HG02870 (cell line): ENCODE measurements at regions not wholly inside any gene's neighbourhood (a gene's known extent, or its start where the extent isn't known, plus 50 kb on each side); places are given as distances from the start of the nearest gene placed in this dataset.
"Not testable (repeated sequence)": the region's sequence is repeated elsewhere in the genome, so short reads cannot be mapped to it uniquely, and the experiment has no call there.

ENCODE experiments used
- ATAC-seq: cut with Tn5 transposase; IDR thresholded peaks from one replicate; pipeline ENCODE4 v1.9.1; 2021; ENCODE audit warnings: mild to moderate bottlenecking, moderate library complexity; ENCODE audit not compliant: unreplicated experiment

DNA sequence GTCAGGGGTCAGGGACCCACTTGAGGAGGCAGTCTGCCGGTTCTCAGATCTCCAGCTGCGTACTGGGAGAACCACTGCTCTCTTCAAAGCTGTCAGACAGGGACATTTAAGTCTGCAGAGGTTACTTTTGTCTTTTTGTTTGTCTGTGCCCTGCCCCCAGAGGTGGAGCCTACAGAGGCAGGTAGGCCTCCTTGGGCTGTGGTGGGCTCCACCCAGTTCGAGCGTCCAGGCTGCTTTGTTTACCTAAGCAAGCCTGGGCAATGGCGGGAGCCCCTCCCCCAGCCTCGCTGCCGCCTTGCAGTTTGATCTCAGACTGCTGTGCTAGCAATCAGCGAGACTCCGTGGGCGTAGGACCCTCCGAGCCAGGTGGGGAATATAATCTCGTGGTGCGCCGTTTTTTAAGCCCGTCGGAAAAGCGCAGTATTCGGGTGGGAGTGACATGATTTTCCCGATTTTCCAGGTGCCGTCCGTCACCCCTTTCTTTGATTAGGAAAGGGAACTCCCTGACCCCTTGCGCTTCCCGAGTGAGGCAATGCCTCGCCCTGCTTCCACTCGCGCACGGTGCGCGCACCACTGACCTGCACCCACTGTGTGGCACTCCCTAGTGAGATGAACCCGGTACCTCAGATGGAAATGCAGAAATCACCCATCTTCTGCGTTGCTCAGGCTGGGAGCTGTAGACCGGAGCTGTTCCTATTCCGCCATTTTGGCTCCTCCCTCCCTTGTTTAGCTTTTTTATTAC lies 268.6 kb upstream of the SATB1 start:
- ATAC-seq = not testable (repeated sequence)

DNA sequence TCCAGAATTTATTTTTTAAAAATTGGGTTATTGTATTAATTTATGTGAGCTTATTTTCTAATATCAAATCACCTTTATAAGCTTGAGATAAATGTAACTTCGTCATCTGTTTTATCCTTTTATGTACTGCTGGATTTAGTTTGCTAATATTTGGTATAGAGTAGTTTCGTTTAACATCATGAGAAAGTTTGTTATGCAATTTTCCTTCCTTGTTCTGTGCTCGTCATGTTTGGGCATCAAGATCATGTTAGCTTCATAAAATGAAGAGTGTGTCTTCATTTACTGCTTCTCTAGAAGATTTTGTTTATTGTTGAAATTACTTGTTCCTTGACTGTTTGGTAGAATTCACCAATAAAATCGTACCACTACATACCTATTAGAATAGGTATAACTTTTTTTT lies 262.1 kb upstream of the SATB1 start:
- ATAC-seq = no peak

DNA sequence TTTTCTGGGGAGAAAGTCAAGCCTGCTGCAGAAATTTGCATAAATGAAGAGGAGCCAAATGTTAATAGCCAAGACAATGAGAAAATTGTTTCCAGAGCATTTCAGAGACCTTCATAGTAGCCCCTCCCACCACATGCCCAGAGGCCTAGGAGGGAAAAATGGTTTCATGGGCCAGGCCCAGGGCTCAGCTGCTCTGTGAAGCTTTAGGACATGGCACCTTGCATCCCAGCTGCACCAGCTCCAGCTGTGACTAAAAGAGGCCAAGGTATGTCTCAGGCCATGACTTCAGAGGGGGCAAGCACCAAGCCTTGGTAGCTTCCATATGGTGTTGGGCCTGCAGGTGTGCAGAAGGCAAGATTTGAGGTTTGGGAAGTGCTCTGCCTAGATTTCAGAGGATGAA lies 258.8 kb upstream of the SATB1 start:
- ATAC-seq = no peak

DNA sequence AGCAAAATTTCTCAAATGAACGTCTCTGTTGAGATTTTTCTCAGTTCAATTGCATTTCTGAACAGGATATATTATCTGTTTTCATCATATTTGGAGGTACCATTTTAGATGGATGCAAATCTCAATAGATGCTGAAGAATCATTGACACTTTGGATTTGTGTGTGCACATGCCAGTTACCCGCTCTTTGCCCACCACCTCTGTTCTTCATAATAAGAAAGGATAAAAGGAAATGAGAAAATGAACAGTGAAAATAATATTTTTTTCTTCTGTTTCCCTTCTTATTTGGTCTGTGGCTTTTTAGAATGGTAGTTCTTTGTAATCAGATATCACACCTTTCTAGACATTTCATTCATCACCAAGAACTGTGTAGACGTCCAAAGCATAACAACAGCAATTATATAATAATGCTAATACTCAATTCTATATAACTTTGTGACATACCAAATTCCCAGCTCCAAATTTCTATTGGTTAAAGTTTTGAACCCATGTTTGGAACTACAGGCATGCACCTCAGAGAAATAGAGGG lies 256.7 kb upstream of the SATB1 start:
- no peak for ATAC-seq

DNA sequence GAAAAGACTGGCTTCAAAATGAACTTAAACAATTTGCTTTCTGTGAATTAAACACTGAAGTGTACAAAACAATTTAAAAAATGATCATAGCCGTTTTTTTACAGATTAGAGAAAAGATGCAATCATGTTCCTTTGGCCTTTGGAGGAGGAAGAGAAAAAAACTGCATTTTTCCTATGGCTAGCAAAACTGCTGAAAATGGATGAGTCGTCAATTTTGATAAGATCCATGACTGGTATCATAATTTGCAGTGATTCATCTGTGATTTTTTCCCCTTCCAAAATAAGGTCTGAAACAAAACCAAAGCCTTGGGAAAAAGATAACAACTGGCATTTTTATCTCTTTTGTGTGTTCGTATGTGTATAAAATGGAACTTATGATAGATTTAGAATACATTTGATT lies 255.6 kb upstream of the SATB1 start:
- no peak for ATAC-seq

DNA sequence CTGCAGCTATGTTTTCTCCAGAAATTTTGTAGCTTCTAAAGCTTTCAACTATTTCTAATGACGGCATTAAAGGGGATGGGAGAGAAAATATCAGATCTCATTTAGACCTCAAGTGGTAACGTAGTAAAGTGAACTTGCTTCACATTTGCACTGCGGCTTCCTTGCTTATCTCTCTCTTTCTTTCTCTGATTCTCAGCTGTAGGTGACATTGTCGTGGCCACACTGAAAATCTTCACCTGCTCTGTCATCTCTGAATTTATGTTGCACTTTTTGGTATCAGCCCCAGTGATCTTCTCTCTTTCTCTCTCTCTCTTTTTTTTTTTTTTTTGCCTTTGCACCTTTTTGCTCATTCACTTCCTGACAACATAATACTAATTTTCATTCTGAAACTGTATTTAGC lies 254.1 kb upstream of the SATB1 start:
- ATAC-seq = no peak

DNA sequence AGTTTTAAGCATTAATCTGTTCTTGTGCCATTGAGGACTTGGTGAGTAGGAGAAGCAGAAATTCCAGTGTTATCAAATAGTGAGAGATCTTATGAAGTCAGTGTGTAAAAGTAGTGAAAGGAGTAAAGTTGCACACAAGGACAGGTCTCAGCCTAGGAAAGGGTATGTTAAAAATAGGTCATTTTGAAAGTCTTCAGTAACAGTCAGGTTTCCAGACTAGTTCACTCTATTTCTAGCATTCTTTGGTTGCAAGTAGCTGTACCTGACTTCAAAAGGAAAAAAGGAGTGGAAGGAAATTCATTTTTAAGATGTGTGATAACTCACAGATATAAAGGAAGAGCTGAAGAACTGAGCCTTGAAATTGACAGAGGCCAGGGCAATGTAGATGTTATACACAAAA lies 250.1 kb upstream of the SATB1 start:
- ATAC-seq = no peak

DNA sequence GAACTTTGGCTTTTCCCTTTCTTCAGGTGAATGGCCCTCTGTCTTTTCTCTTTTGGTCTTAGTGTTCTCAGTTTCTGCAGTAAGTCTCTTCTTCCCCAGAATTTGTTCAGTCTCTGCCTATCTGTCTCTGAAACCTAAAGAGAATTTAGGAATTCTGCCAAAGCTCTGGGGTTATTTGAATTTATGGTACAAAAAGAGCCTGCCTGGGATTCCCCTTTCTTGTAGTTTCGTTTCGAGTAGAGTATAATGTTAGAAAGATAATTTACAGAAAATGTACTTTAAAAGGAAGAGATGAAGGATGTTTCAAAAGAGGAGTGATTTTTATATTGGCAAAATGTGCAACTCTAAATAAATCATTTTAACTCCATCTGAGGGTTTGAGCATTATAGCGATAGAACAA lies 247.4 kb upstream of the SATB1 start:
- ATAC-seq = no peak

DNA sequence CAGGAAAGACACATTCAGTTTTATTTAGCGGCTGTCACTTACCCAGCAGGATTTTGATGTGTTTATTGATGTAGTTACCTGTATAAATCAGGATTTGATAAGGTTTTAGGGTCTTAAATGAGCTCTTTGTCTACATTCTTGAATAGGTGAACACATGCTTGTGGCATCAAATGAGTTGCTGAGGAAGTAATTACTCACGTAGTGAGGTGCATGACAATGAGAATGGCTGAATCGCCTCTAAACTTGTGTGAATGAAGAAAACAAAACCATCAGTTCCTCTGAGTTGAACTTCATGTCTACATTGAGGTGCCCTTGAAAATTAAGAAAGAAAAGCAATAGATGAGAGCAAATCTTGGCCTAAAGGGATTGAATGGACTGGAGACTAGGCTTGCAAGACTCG lies 245.6 kb upstream of the SATB1 start:
- ATAC-seq = no peak

DNA sequence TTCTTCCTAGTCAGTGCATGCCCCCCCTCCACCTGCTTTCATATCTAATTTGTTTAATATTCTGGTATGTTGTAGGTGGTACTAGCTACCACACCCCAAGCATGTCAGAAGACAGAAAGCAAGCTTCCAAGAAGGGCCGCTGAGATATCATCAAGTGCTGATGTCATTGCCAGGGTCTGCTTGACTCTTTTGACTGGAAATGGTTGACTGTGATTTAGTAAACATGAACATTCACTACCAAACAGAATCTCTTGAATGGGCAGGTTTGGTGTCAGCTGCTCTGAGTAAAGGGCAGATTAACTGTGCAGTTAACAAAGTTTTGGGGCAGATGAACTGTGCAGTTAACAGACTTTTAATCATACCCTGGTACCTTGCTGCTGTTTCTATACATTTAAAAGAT lies 244.2 kb upstream of the SATB1 start:
- no peak for ATAC-seq

DNA sequence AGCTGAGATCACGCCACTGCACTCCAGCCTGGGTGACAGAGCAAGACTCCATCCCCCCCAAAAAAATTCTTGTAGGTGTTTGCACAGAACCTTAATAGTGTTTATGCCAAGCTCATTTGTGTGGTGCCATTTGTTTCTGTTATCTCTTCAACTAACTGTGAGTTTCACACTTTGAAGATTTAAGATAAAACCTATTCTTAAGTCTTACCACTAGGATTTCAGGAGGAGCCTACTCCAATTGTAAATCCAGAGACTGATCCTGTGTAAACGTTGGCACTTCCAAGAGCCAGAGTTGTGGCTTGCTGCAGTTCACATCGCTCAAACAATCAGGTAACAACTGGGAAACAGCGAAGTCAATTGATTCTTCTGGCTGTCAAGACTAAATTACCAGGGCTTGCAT lies 242.4 kb upstream of the SATB1 start:
- ATAC-seq = no peak

DNA sequence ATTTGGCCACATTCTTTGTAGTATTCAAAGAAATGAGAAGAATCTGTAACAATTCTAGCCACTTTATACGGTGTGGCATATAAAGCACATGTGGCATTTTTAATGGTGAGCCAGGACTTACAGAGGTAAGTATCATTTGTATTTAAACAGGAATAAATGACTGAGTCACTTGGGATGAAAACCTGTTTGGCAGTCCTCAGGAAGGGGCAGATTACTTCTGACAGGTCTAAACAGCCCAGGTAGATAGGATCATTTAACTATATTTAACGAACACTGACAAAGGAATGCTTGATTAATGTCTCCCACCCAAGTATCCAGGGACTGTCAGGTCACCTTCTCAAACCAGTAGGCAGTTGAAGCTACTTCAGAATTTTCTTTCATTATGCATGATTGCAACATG lies 241.5 kb upstream of the SATB1 start:
- no peak for ATAC-seq

DNA sequence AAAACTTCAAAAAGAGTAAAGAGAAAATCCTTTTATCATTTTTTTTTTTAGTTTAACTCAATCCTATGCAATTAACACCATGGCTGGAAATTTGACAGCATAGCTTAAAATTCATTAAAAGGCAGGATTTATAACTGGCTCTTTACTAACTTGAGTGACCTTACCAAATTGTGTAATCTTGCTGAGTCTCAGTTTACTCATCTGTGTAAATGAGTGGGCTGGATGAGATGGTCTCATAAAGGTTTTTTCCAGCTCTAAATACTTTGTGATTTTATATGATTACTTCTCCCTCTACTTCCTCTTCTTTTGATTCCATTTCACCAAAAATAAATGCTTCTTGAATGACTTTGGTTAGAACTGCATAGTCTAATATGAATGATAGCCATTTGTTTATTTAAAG lies 234.9 kb upstream of the SATB1 start:
- no peak for ATAC-seq

DNA sequence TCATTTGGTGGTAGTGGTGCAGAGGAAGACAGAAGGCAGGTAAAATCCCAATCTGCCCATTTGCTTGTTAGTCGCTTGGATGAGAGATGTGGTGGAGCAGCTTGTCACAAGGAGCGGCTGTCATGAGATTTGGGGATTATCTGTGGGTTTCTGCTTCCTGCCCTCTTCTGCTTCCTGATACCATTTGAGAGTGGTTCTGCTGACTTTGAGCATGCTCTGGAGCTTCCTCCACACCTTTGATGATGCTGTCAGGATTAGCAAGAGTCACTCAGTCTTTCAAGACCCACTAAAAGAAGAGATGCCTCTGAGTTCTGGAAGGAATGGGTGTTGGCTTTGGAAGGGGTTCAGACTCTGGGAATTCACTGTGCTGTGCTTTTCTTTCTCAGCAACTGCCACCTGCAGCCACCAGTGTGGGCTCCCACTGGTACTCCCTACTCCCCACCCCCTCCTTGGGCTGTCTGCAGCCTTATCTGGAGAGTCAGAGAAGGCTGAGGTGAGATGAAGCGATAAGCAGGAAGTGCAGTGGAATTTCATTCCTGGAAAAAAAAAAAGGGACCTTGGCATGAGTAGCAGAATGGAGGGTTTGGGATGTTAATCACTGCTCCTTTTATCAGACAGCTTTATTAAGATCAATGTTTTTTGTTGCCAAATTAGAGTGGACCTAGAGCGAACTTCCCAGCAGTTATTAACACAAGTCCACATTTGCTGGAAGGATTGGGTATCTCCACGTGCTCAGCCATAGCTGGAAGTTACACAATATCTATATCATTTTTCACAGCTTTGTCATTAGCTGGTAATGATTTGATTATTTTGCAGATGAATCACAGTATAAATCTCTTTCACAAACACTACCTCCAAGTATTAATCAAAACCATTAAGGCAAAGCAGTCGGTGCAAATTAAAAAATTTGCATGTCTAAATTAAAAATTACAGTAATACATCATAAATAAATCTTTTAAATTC lies 233.0 kb upstream of the SATB1 start:
- no peak for ATAC-seq

DNA sequence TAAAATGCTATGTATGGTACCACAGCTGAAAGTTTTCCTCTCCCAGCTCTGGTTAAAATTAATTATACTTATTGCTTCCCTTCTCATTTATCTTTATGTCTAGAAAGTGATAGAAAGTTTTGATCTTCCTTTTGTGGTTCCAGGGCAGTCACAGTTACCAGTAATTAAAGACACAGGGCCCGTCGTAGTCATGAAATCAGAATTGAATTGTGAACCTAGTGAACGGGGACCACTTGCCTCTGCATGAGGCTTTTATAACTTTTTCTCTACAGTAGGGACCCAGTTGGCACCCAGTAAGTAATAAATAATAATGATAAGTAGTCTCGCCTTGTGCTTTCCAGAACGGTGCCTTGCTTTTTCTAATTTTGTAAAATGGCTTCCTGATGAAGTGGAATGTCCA lies 231.7 kb upstream of the SATB1 start:
- ATAC-seq = no peak

DNA sequence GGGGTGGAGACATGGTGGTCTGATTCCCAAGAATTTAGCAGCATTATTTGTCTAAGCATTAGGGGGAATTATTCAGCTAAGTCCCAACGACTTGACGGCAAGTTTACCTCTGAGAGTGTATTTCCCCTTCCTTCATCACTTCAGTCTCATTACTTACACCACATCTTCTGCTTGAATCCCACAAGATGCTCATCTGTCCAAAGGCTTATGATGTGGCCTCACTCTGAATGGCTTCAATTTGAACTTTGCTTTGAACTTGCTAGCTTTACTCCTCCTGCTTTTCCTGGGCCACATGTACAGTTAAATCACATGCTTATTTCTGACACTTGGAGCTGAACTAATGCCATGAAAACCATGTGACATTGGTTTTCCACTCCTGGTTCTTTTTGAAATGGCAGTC lies 231.3 kb upstream of the SATB1 start:
- ATAC-seq = no peak

DNA sequence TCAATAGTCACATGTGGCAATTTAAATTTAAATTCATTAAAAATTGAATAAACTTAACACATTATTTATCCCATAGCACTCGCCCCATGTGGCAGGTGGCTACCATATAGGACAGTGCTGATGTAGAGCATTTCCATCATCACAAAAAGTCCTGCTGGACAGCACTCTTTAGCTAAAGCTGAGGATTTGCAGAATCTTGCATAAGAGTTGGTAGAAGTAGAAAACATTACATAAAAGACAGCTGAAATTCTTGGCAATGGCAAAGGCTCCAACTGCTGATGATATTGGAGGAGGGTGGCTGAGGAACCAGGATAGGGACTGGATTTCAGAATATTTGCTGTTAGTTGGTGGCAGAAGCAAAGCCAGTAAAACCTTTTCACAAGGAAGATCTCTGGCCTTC lies 230.7 kb upstream of the SATB1 start:
- no peak for ATAC-seq

DNA sequence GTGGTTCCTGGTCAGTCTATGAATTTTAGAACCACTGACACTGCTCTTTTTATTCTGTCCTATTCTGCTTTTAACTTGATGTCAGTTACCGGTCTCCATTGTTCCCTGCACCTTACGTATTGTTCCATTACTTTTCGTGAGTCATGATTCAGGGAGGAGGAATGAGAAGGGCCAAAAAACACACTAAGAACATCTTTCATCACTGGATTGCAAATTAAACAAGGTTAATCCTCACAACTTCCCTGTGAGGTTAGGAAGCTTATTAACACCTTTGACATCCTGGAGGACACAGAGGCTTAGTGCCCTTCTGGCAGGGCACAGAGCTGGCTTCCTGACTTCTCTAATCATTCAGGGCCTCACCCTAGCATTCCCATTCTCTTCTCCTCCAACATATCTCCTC lies 227.6 kb upstream of the SATB1 start:
- ATAC-seq = no peak

DNA sequence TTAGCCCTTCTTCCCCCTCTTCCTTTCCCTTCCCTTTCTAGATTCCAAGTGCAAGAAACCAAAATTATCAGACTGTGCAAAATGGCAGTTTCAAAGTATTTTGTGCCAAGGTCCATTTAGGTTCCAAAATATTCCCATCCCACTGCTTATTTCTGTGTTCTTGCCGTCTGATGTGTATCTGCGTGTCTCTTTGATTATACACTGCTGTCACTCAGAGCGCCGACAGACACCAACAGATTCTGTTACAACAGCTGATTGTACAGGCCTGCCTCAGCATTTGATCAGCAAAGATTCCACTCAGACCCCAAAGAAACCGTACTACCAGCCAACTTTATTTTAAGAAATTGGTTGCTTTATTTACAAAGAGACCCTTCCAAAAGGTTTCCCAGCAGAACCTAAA lies 225.6 kb upstream of the SATB1 start:
- ATAC-seq = no peak

DNA sequence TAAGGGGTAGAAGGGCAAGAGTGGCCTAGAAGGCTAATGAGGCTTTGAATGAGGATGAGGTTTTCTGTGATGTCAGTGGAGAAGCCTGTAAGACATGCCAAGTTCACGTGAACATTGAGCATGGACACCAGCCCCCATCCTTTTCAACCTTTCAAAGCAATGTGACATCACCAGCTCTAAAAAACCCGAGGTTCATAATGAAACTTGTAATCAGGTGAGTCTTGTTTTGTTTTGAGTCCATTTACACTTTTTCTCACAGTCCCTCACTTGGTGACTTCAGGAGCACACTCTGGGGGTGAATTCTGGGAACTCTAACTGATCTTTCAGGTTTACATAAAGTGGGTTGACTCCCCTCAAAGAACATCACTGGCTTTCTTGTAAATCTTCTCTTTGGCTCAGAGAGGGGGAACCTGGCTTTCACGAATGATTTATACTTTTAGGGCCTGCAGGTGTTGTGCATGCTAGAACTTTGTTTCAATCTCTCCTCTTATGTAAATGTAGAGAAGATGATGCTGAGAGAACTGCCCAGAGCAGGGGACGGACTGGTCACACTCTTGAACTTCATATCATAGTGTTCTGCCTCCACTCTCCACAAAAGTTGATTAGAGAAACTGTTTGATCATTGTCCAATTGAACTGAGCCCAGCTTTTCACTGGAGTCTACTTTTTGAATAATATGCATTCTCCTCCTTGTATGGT lies 224.7 kb upstream of the SATB1 start:
- peak; percentile 91 for ATAC-seq

DNA sequence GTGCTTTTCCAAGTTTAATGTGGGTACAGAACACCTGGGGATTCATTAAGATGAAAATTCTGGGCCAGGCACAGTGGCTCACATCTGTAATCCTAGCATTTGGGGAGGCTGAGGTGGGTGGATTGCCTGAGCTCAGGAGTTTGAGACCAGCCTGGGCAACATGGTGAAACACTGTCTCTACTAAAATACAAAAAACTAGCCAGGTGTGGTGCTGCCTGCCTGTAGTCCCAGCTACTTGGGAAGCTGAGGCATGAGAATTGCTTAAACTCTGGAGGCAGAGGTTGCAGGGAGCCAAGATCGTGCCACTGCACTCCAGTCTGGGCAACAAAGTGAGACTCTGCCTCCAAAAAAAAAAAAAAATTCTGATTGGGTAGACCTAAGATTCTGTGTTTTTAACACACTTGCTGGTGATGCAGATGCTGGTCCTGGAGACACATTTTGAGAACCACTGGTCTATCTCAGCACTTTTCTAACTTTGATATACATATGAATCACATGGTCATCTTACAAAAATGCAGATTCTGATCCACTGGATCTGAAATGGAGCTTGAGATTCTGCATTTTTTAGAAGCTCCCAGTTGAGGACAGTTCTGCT lies 223.8 kb upstream of the SATB1 start:
- no peak for ATAC-seq
